Retinal pigment epithelial cell (primary cell): ENCODE measurements at regions not wholly inside any gene's neighbourhood (a gene's known extent, or its start where the extent isn't known, plus 50 kb on each side); places are given as distances from the start of the nearest gene placed in this dataset.

Source experiments
- DNase-seq: peaks from one replicate; pipeline ENCODE4 v3.0.0-alpha.2; 2010; ENCODE audit warnings: low read depth
- H3K4me3 ChIP-seq: 2 replicates; pipeline ENCODE4 v1.5.1; 2011; ENCODE audit warnings: mild to moderate bottlenecking, low read length, control low read depth, moderate library complexity
- CTCF ChIP-seq: conservative IDR thresholded peaks from 2 replicates; pipeline ENCODE4 v1.5.1; 2011; ENCODE audit warnings: low read depth, low read length, control low read depth, inconsistent platforms

- no peak overlapping the region for H3K4me3 ChIP-seq
- no peak for TF ChIP-seq CTCF
- DNase-seq = no peak
Observed at GRCh38 chr18:8499810-8500675, 109.2 kb upstream of the RAB12 start.

GRCh38 chr18:8501044-8501443 lies 108.2 kb upstream of the RAB12 start:
- H3K4me3 ChIP-seq = no peak overlapping the region
- no peak for TF ChIP-seq CTCF
- DNase-seq = no peak

GRCh38 chr18:8503248-8503647 lies 106.0 kb upstream of the RAB12 start:
- H3K4me3 ChIP-seq = no peak overlapping the region
- DNase-seq = no peak
- no peak for TF ChIP-seq CTCF

GRCh38 chr18:8504424-8504823 lies 104.8 kb upstream of the RAB12 start:
- TF ChIP-seq CTCF = no peak
- no peak for DNase-seq
- no peak overlapping the region for H3K4me3 ChIP-seq

- TF ChIP-seq CTCF = no peak
- no peak overlapping the region for H3K4me3 ChIP-seq
- DNase-seq = no peak
Observed at GRCh38 chr18:8504880-8505435, 104.3 kb upstream of the RAB12 start.

- H3K4me3 ChIP-seq = no peak overlapping the region
- no peak for TF ChIP-seq CTCF
Observed at GRCh38 chr18:8506251-8507049, 102.8 kb upstream of the RAB12 start.

More at GRCh38 chr18:8506251-8507049, 102.8 kb upstream of the RAB12 start:
- DNase-seq = no peak
